K562 (cell line): ENCODE measurements at regions not wholly inside any gene's neighbourhood (a gene's known extent, or its start where the extent isn't known, plus 50 kb on each side); places are given as distances from the start of the nearest gene placed in this dataset.

ENCODE experiments used
- TF ChIP-seq, protein P1 (sequence below): fragments of 450-650 bp; IDR thresholded peaks from 2 replicates; pipeline ENCODE4 v1.6.1; 2016; ENCODE audit warnings: mild to moderate bottlenecking, moderate library complexity

GRCh38 chr1:244187310-244187709 lies 136.2 kb downstream of the ZBTB18 start (continued):
- TF ChIP-seq, protein P1, sequence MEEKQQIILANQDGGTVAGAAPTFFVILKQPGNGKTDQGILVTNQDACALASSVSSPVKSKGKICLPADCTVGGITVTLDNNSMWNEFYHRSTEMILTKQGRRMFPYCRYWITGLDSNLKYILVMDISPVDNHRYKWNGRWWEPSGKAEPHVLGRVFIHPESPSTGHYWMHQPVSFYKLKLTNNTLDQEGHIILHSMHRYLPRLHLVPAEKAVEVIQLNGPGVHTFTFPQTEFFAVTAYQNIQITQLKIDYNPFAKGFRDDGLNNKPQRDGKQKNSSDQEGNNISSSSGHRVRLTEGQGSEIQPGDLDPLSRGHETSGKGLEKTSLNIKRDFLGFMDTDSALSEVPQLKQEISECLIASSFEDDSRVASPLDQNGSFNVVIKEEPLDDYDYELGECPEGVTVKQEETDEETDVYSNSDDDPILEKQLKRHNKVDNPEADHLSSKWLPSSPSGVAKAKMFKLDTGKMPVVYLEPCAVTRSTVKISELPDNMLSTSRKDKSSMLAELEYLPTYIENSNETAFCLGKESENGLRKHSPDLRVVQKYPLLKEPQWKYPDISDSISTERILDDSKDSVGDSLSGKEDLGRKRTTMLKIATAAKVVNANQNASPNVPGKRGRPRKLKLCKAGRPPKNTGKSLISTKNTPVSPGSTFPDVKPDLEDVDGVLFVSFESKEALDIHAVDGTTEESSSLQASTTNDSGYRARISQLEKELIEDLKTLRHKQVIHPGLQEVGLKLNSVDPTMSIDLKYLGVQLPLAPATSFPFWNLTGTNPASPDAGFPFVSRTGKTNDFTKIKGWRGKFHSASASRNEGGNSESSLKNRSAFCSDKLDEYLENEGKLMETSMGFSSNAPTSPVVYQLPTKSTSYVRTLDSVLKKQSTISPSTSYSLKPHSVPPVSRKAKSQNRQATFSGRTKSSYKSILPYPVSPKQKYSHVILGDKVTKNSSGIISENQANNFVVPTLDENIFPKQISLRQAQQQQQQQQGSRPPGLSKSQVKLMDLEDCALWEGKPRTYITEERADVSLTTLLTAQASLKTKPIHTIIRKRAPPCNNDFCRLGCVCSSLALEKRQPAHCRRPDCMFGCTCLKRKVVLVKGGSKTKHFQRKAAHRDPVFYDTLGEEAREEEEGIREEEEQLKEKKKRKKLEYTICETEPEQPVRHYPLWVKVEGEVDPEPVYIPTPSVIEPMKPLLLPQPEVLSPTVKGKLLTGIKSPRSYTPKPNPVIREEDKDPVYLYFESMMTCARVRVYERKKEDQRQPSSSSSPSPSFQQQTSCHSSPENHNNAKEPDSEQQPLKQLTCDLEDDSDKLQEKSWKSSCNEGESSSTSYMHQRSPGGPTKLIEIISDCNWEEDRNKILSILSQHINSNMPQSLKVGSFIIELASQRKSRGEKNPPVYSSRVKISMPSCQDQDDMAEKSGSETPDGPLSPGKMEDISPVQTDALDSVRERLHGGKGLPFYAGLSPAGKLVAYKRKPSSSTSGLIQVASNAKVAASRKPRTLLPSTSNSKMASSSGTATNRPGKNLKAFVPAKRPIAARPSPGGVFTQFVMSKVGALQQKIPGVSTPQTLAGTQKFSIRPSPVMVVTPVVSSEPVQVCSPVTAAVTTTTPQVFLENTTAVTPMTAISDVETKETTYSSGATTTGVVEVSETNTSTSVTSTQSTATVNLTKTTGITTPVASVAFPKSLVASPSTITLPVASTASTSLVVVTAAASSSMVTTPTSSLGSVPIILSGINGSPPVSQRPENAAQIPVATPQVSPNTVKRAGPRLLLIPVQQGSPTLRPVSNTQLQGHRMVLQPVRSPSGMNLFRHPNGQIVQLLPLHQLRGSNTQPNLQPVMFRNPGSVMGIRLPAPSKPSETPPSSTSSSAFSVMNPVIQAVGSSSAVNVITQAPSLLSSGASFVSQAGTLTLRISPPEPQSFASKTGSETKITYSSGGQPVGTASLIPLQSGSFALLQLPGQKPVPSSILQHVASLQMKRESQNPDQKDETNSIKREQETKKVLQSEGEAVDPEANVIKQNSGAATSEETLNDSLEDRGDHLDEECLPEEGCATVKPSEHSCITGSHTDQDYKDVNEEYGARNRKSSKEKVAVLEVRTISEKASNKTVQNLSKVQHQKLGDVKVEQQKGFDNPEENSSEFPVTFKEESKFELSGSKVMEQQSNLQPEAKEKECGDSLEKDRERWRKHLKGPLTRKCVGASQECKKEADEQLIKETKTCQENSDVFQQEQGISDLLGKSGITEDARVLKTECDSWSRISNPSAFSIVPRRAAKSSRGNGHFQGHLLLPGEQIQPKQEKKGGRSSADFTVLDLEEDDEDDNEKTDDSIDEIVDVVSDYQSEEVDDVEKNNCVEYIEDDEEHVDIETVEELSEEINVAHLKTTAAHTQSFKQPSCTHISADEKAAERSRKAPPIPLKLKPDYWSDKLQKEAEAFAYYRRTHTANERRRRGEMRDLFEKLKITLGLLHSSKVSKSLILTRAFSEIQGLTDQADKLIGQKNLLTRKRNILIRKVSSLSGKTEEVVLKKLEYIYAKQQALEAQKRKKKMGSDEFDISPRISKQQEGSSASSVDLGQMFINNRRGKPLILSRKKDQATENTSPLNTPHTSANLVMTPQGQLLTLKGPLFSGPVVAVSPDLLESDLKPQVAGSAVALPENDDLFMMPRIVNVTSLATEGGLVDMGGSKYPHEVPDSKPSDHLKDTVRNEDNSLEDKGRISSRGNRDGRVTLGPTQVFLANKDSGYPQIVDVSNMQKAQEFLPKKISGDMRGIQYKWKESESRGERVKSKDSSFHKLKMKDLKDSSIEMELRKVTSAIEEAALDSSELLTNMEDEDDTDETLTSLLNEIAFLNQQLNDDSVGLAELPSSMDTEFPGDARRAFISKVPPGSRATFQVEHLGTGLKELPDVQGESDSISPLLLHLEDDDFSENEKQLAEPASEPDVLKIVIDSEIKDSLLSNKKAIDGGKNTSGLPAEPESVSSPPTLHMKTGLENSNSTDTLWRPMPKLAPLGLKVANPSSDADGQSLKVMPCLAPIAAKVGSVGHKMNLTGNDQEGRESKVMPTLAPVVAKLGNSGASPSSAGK = no peak
